Caki2 (cell line): ENCODE measurements at regions not wholly inside any gene's neighbourhood (a gene's known extent, or its start where the extent isn't known, plus 50 kb on each side); places are given as distances from the start of the nearest gene placed in this dataset.

Source experiments
- DNase-seq: peaks from one replicate; pipeline ENCODE4 v3.0.0-alpha.2; 2015; ENCODE audit warnings: low read depth
- in situ Hi-C: cut with HindIII; loops from 2 replicates; pipeline ENCODE4 v1.10.0; 2016; ENCODE audit warnings: low sequenced_read_pairs, low pct_unique_long_range_greater_than_20kb, mixed read lengths

DNA sequence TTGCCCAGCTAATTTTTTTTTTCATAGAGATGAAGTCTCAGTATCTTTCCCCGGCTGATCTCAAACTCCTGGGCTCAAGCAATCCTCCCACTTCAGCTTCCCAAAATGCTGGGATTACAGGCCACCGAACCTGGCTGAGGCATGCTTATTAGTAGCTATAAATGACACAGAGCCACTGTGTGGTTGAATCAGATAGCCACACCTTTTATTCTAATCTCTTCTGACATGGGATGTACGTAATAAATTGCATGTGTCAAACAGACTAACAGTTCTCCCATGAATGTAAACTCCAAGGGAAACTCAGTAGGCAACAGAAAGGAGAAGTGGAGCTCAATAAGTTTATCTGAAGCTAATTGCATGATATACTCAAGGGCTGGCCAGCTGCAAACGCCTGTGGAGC is 139.8 kb upstream of the VCX3A start:
- no peak for DNase-seq
- in situ Hi-C loops = no loop called here

DNA sequence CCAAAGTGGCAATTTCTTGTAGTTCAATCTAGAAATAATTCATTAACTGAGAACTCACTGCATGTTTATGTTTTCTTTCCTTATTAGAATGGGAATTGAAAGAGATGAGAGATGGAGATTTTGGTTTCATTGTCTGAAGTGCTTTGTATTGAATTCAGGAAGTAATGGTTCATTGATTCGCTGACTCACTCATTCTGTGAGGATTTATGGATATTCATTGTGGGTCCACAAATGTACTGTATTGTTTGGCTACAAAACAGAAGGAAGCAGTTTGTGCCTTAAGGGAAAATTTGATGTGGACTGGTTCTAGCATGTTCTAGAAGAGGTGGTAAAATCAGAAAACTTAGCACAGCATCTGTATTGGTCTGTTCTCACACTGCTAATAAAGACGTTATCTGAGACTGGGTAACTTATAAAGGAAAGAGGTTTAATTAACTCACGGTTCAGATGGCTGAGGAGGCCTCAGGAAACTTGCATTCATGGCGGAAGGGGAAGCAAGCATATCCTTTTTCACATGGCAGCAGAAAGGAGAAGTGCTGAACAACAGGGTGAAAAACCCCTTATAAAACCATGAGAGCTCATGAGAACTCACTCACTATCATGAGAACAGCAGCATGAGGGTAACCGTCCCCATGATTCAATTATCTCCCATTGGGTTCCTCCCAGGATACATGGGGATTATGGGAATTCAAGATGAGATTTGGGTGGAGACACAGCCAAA is 132.3 kb upstream of the VCX3A start:
- in situ Hi-C loops = no loop called here

DNA sequence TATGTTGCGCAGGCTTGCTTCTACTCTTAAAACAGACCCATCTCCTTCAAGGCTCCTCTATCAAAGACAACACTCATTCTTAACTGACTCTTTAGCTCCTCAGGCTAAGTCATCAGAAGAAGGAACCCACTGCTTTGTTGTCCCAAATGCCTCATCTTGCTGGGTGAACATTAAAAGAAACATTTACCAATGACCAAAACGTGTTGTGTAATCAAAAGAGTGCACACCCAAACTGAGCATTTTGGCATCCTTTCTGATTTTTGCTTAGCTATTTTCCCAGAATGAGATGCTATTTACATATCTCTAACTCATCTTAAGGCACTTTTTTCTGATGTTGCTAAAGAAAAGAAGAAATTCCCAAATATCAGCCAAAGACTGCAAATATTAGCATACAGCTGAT is 131.7 kb upstream of the VCX3A start:
- in situ Hi-C loops = no loop called here
- no peak for DNase-seq

More for the DNA sequence above, 132.3 kb upstream of the VCX3A start:
- peak; percentile 2 for DNase-seq

DNA sequence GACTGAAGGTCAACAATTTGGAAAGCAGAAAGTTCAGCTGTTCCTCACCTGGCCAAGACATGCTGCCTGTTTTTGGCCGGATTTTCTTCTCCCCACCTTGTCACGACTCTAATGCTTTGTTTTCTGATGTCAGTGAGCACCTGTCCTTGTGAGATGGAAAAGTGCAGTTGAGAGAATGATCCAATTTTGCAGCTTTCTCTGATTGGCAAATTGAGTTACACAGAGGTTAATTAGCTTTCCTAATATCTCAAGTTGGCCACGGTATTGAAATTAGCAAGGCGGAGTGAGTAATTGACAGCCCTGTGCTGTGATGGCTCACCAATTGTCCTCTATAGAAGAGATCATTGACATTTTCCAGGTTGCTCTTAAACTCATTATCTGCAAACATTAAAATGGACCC is 126.8 kb upstream of the VCX3A start:
- DNase-seq = no peak
- in situ Hi-C loops = no loop called here

DNA sequence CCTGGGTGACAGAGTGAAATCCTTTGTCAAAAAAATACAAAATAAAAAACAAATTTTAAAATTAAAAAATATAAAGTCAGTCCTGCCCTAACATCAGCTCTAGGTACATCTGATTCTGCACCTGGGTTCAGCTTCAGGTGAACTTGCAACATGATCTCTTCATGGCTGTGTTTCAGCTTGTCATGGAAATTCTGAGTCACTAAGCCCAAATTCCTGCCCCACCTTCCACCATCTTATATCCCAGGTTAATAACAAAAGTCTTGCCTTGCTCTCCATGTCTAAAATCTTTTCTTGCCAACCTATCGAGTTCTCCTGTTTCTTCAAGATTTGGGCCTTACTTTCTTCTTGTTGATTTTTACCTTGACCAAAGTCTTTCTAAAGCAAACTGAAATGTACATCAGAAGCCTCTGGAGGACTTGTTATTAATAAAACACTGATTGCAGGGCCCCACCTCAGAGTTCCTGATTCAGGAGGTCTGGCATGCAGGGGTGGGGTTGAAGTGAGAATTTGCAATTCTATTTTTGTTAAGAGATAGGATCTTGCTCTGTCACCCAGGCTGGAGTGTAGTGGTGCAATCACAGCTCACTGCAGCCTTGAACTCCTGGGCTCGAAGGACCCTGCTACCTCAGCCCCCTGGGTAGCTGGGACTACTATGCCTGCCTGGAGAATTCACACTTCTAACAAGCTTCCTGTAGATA is 125.8 kb upstream of the VCX3A start:
- in situ Hi-C loops = no loop called here
- DNase-seq = no peak

DNA sequence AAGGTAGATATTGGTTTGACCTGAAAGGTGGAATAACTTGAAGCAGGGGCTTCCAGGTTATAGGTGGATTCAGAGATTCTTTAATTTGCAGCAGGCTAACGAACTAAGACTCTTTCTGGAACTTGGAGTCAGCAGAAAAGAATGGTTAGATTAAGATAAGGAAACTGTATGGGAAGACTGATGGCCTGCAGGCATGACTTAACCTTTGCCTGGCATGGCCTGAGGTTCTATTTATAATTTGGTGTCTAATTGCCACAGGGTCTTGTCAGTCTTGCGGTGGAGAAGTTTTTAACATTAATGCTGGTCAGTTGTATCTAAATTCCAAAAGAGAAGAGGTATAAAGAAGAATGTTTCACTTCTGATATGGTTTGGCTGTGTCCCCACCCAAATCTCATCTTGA is 110.3 kb upstream of the VCX3A start:
- no peak for DNase-seq
- in situ Hi-C loops = no loop called here

DNA sequence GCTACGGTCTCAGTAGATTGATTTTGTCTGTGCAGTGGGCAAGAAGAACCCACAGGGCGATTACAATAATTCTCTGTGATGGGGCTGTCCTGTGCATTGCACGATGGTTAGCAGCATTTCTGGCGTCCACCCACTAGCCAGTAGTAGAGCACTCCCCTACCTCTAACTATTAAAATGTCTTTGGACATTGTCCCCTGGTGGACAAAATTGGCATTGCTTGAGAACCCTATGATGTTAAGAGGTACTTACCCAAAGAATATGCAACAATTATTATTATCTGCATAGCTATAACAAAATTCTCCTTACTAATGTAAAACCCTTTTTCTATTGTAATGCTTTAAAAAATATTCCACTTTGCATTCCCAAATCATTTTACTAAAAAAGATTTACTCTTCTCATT is 109.5 kb upstream of the VCX3A start:
- DNase-seq = no peak
- in situ Hi-C loops = no loop called here

DNA sequence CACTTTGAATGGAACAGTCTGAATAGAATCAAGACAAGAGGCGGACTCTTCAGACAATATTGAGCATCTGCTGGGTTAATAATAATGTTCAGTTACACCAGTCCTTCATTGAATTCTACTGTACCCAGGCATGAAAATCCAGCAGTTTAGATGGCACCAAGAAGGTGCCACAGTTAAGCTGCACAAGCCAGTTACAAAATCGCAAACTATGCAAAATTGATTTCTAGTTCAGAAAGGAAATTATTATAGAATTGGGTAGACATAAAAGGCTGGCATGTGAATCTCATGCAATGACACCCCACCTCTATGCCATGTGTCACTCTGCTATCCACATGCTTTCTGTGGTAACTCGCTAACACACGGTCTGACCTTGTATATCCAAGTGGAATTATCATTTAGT is 105.8 kb upstream of the VCX3A start:
- DNase-seq = no peak
- in situ Hi-C loops = no loop called here

DNA sequence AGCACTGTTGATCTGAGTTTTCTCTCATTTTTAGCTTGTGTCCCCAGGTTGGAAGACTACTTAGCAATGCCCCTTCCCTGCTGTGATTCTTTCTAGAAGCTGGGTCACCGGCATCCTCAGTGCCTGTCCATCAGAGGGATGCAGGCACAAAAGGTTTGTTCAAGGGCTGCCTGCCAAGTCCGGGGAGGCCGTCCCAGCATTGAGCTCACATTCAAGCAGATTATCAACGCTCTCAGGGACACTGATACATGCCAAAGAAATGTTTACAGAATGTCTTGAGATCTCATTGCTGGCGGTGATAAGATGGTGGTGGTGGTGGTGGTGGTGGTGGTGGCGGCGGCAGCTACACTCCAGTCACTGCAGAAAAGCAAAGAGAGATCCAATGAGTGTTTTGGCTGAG is 79.6 kb upstream of the VCX3A start:
- in situ Hi-C loops = no loop called here
- DNase-seq = no peak

DNA sequence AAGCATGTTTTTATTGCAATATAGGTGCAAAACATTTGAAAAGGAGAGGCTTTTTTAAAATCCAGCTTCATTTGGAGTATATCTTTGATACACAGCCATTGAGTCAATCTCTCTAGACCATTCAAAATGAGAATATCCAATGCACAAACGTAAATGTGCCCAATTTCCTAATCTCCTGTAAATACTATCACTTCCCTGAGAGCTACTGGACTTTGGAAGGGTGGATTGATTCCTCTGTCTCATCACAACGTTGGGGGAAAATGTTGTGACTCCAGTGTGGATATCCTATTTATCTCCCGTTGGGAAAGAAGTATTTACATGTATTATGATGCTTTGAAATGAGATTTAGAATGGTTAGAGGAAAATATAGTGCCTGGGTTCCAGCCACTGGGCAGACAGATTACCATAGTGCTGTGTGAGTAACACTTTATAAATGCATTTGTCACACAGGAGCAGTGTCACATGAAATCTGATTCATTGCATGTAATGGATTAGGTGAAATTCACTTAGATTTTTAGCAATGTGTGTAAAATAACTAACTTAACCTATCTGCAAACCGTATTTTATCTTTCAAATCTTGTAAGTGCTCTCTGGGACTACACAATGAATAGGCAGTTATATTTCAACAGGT is 64.4 kb upstream of the VCX3A start:
- DNase-seq = no peak
- in situ Hi-C loops = no loop called here
